H9 (cell line): ENCODE measurements at regions not wholly inside any gene's neighbourhood (a gene's known extent, or its start where the extent isn't known, plus 50 kb on each side); places are given as distances from the start of the nearest gene placed in this dataset.

ENCODE experiments used
- DNase-seq: peaks from one replicate; pipeline ENCODE4 v3.0.0-alpha.2; 2017
- H2AFZ ChIP-seq: one replicate; pipeline ENCODE4 v1.6.1; 2013; ENCODE audit warnings: mild to moderate bottlenecking, low read length, control low read depth, moderate library complexity
- H2AK5ac ChIP-seq: 2 replicates; pipeline ENCODE4 v1.6.1; 2013; ENCODE audit warnings: low read length, control low read depth, mixed read lengths; ENCODE audit not compliant: insufficient read length
- H2BK120ac ChIP-seq: one replicate; pipeline ENCODE4 v1.6.1; 2013; ENCODE audit warnings: low read depth, mild to moderate bottlenecking, low read length, control low read depth, inconsistent platforms; ENCODE audit not compliant: poor library complexity, severe bottlenecking
- H2BK12ac ChIP-seq: 2 replicates; pipeline ENCODE4 v1.6.1; 2013; ENCODE audit warnings: low read length, control low read depth, mixed read lengths, low read depth; ENCODE audit not compliant: insufficient read length
- H2BK15ac ChIP-seq: 2 replicates; pipeline ENCODE4 v1.6.1; 2013; ENCODE audit warnings: low read depth, low read length, control low read depth
- H2BK20ac ChIP-seq: one replicate; pipeline ENCODE4 v1.6.1; 2013; ENCODE audit warnings: low read depth, mild to moderate bottlenecking, low read length, control low read depth, inconsistent platforms; ENCODE audit not compliant: poor library complexity, severe bottlenecking
- H2BK5ac ChIP-seq: 2 replicates; pipeline ENCODE4 v1.6.1; 2013; ENCODE audit warnings: low read length, control low read depth, mixed read lengths; ENCODE audit not compliant: insufficient read length
- H3K14ac ChIP-seq: 2 replicates; pipeline ENCODE4 v1.6.1; 2013; ENCODE audit warnings: low read length, control low read depth; ENCODE audit not compliant: insufficient read depth
- H3K18ac ChIP-seq: 2 replicates; pipeline ENCODE4 v1.6.1; 2013; ENCODE audit warnings: low read depth, mild to moderate bottlenecking, mixed read lengths, low read length, control low read depth; ENCODE audit not compliant: insufficient read length
- H3K23ac ChIP-seq: 2 replicates; pipeline ENCODE4 v1.6.1; 2013; ENCODE audit warnings: low read length, control low read depth, mixed read lengths, low read depth; ENCODE audit not compliant: insufficient read length
- H3K23me2 ChIP-seq: 2 replicates; pipeline ENCODE4 v1.6.1; 2013; ENCODE audit warnings: low read depth, mild to moderate bottlenecking, mixed read lengths, low read length, control low read depth; ENCODE audit not compliant: insufficient read length, poor library complexity, severe bottlenecking
- H3K27ac ChIP-seq: 2 replicates; pipeline ENCODE4 v1.5.1; 2013; ENCODE audit warnings: low read length, control low read depth, mixed read lengths, low read depth; ENCODE audit not compliant: insufficient read length
- H3K27me3 ChIP-seq: 2 replicates; pipeline ENCODE4 v1.6.1; 2013; ENCODE audit warnings: low read length, control low read depth, inconsistent platforms; ENCODE audit not compliant: insufficient read depth
- H3K4ac ChIP-seq: 2 replicates; pipeline ENCODE4 v1.6.1; 2013; ENCODE audit warnings: low read depth, mild to moderate bottlenecking, control low read depth, inconsistent platforms, low read length, moderate library complexity
- H3K4me1 ChIP-seq: 2 replicates; pipeline ENCODE4 v1.6.1; 2013; ENCODE audit warnings: low read length, control low read depth, inconsistent platforms; ENCODE audit not compliant: insufficient read depth
- H3K4me2 ChIP-seq: 2 replicates; pipeline ENCODE4 v1.6.1; 2013; ENCODE audit warnings: low read length, control low read depth, mixed read lengths; ENCODE audit not compliant: insufficient read length, insufficient read depth
- H3K56ac ChIP-seq: 2 replicates; pipeline ENCODE4 v1.6.1; 2013; ENCODE audit warnings: low read depth, mild to moderate bottlenecking, mixed read lengths, low read length, control low read depth; ENCODE audit not compliant: insufficient read length
- H3K79me1 ChIP-seq: 2 replicates; pipeline ENCODE4 v1.6.1; 2013; ENCODE audit warnings: low read depth, mild to moderate bottlenecking, moderate library complexity, low read length, control low read depth, inconsistent platforms; ENCODE audit not compliant: insufficient read depth, poor library complexity, severe bottlenecking
- H3K79me2 ChIP-seq: 2 replicates; pipeline ENCODE4 v1.6.1; 2013; ENCODE audit warnings: low read length, control low read depth, inconsistent platforms; ENCODE audit not compliant: insufficient read depth
- H3K9ac ChIP-seq: 2 replicates; pipeline ENCODE4 v1.6.1; 2013; ENCODE audit warnings: low read length, control low read depth, mixed read lengths; ENCODE audit not compliant: insufficient read length; ENCODE audit errors: extremely low read depth
- H3K9me3 ChIP-seq: one replicate; pipeline ENCODE4 v1.6.1; 2013; ENCODE audit warnings: low read depth, low read length, inconsistent platforms; ENCODE audit not compliant: control insufficient read depth
- H3T11ph ChIP-seq: one replicate; pipeline ENCODE4 v1.6.1; 2013; ENCODE audit warnings: mild to moderate bottlenecking, low read length, control low read depth, inconsistent platforms
- H4K20me1 ChIP-seq: one replicate; pipeline ENCODE4 v1.6.1; 2013; ENCODE audit not compliant: control insufficient read depth, insufficient read length, insufficient read depth
- H4K5ac ChIP-seq: 2 replicates; pipeline ENCODE4 v1.6.1; 2013; ENCODE audit warnings: low read depth, mild to moderate bottlenecking, mixed read lengths, low read length, control low read depth; ENCODE audit not compliant: insufficient read length
- H4K8ac ChIP-seq: replicated peaks from 2 replicates; pipeline ENCODE4 v1.6.1; 2013; ENCODE audit warnings: low read length, control low read depth, mixed read lengths, low read depth; ENCODE audit not compliant: insufficient read length
- H4K91ac ChIP-seq: 2 replicates; pipeline ENCODE4 v1.6.1; 2013; ENCODE audit warnings: low read depth, mild to moderate bottlenecking, moderate library complexity, mixed read lengths, low read length, control low read depth; ENCODE audit not compliant: insufficient read length
- H3K27ac Mint-ChIP-seq, 3 experiments: 2 replicates in 2 of 3; 3 replicates in 1 of 3; pipeline ENCODE4 v1.8.0; 2020 to 2021; ENCODE audit warnings: mixed read lengths in 3 of 3, mild to moderate bottlenecking in 1 of 3, moderate library complexity in 1 of 3
- H3K27me3 Mint-ChIP-seq: 2 replicates; pipeline ENCODE4 v1.8.0; 2021; ENCODE audit warnings: low read depth, mild to moderate bottlenecking, moderate library complexity, mixed read lengths
- H3K36me3 Mint-ChIP-seq, 3 experiments: 2 replicates in 2 of 3; 3 replicates in 1 of 3; pipeline ENCODE4 v1.8.0; 2020 to 2021; ENCODE audit warnings: low read depth in 3 of 3, mixed read lengths in 3 of 3; ENCODE audit not compliant: insufficient read depth in 1 of 3
- H3K4me1 Mint-ChIP-seq, 2 experiments: 2 replicates each; pipeline ENCODE4 v1.8.0; 2020; ENCODE audit warnings: mixed read lengths in 2 of 2
- H3K4me3 Mint-ChIP-seq, 2 experiments: 2 replicates in 1 of 2; 3 replicates in 1 of 2; pipeline ENCODE4 v1.8.0; 2020 to 2021; ENCODE audit warnings: mild to moderate bottlenecking in 2 of 2, mixed read lengths in 2 of 2, moderate library complexity in 1 of 2
- H3K9me3 Mint-ChIP-seq, 2 experiments: 2 replicates in 1 of 2; 3 replicates in 1 of 2; pipeline ENCODE4 v1.8.0; 2020; ENCODE audit warnings: mild to moderate bottlenecking in 2 of 2, mixed read lengths in 2 of 2, moderate library complexity in 1 of 2
- WGBS: extraction: QIAGEN DNeasy Blood & Tissue Kit; methylation state at CpG from one replicate; pipeline ENCODE4 v1.1.7; 2013; ENCODE audit warnings: missing lambda C conversion rate, low lambda C conversion rate, mixed read lengths; ENCODE audit not compliant: insufficient read length; ENCODE audit errors: extremely low coverage; 5-methylcytosine and 5-hydroxymethylcytosine counted together
- TF ChIP-seq, protein P1 (sequence below): fragments of 200-600 bp; sonication (generic); conservative IDR thresholded peaks from 3 replicates; pipeline ENCODE4 v1.8.0; 2021; ENCODE audit warnings: antibody characterized with exemption, mild to moderate bottlenecking

DNA sequence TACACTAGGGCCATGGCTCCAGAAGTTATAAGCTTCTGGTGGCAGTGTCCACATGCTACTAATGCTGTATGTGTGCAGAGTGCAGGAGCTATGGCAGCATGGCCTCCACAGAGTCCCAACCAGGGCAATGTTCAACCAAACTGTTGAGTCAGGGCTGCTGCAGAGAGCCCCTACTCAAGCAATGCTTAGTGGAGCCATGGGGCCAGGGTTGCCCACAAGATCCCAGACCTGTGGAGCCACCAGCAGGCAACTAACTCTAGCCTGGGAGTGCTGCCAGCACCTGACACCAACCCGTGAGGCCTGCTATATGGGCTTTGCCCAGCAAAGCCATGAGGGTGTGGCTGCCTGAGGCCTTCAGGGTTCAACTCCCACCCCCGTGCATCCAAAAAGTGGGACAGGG, 655.2 kb downstream of the TBC1D22A start:
- H2BK5ac ChIP-seq, result no peak overlapping the region
- no peak overlapping the region for H2BK15ac ChIP-seq
- DNase-seq, result no peak
- H4K5ac ChIP-seq, result no peak overlapping the region
- no peak overlapping the region for H3K56ac ChIP-seq
- H2AK5ac ChIP-seq, result no peak overlapping the region
- H3K23ac ChIP-seq, result no peak overlapping the region
- no peaks in the 10 kb centered on the region for H3K27me3 Mint-ChIP-seq
- H3K9me3 ChIP-seq, result peaks cover 88% of the 10 kb centered on the region
- H4K8ac ChIP-seq, result no peak overlapping the region
- H3K27me3 ChIP-seq, result no peaks in the 10 kb centered on the region
- peaks cover 82 to 87% of the 10 kb centered on the region in 2 experiments for H3K9me3 Mint-ChIP-seq
- WGBS, result no CpG with 5 or more reads among the region's 2 CpGs
- no peak overlapping the region for H3K27ac Mint-ChIP-seq
- H3K4me3 Mint-ChIP-seq, result no peak overlapping the region
- H3K18ac ChIP-seq, result no peak overlapping the region
- no peaks in the 10 kb centered on the region for H3K23me2 ChIP-seq
- no peak overlapping the region for H3K4ac ChIP-seq
- H3K4me1 ChIP-seq, result no peaks in the 10 kb centered on the region
- no peaks in the 10 kb centered on the region for H3K79me2 ChIP-seq
- no peak overlapping the region for H3K27ac ChIP-seq
- no peak overlapping the region for H2BK120ac ChIP-seq
- no peaks in the 10 kb centered on the region for H3K79me1 ChIP-seq
- H3K9ac ChIP-seq, result no peak overlapping the region
- TF ChIP-seq, protein P1, sequence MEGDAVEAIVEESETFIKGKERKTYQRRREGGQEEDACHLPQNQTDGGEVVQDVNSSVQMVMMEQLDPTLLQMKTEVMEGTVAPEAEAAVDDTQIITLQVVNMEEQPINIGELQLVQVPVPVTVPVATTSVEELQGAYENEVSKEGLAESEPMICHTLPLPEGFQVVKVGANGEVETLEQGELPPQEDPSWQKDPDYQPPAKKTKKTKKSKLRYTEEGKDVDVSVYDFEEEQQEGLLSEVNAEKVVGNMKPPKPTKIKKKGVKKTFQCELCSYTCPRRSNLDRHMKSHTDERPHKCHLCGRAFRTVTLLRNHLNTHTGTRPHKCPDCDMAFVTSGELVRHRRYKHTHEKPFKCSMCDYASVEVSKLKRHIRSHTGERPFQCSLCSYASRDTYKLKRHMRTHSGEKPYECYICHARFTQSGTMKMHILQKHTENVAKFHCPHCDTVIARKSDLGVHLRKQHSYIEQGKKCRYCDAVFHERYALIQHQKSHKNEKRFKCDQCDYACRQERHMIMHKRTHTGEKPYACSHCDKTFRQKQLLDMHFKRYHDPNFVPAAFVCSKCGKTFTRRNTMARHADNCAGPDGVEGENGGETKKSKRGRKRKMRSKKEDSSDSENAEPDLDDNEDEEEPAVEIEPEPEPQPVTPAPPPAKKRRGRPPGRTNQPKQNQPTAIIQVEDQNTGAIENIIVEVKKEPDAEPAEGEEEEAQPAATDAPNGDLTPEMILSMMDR, result no peak
- H3T11ph ChIP-seq, result no peak overlapping the region
- H3K4me1 Mint-ChIP-seq, result no peaks in the 10 kb centered on the region
- no peak overlapping the region for H2BK12ac ChIP-seq
- no peak overlapping the region for H4K91ac ChIP-seq
- no peak overlapping the region for H3K4me2 ChIP-seq
- no peak overlapping the region for H2AFZ ChIP-seq
- no peak overlapping the region for H2BK20ac ChIP-seq
- H4K20me1 ChIP-seq, result no peaks in the 10 kb centered on the region
- H3K14ac ChIP-seq, result no peak overlapping the region
- H3K36me3 Mint-ChIP-seq, result peaks cover 4 to 43% (median 11%) of the 10 kb centered on the region in 3 experiments; a peak in 5 of 7 replicates
